ENCODE measurements at regions not wholly inside any gene's neighbourhood (a gene's known extent, or its start where the extent isn't known, plus 50 kb on each side); places are given as distances from the start of the nearest gene placed in this dataset.

DNA sequence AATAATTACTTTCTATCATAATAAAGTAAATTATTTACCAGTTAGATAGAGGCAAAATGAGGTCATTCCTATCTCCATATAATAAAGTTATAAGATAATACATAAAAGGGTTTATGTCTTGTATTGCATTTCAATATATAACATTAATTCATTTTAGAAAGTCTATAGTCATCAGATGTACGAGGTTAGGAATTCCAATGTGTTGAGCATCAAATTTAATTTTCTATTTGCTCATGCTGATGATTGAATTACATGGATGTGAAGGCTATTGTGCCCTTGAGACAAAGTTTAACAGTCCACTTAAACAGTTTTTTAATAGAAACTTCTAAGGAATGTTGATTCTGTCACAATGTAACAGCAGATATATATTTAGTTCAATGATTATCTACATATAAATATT lies 678.3 kb upstream of the LRRN3 start:
- TF ChIP-seq POLR2AphosphoS5 (IDR thresholded peaks at IDR 0.05; ENCODE audit: low read depth, low read length): no peak
- no peak for TF ChIP-seq POLR2A (IDR thresholded peaks at IDR 0.05; ENCODE audit: low read depth, low read length)
- TF ChIP-seq TAF1 (IDR thresholded peaks at IDR 0.05; ENCODE audit: low read depth, low read length): no peak
- no peak for TF ChIP-seq SPI1 (IDR thresholded peaks at IDR 0.05; ENCODE audit: low read depth, low read length)
- TF ChIP-seq POU2F2 (IDR thresholded peaks at IDR 0.05; ENCODE audit: low read depth, low read length): no peak

Data from GM12891 (cell line).